Transverse colon (tissue), 4 donors: ENCODE measurements at regions not wholly inside any gene's neighbourhood (a gene's known extent, or its start where the extent isn't known, plus 50 kb on each side); places are given as distances from the start of the nearest gene placed in this dataset.

Source experiments
- DNase-seq: peaks from one replicate; pipeline ENCODE4 v3.0.0-alpha.2; 2019
- H3K27ac ChIP-seq, 4 donors: fragments of 200-600 bp; sonication (generic); 2 replicates each; pipeline ENCODE4 v1.5.1; 2016 to 2018; ENCODE audit warnings: inconsistent platforms in 4 of 4
- H3K27me3 ChIP-seq: fragments of 200-600 bp; sonication (generic); 2 replicates; pipeline ENCODE4 v1.5.1; 2017; ENCODE audit warnings: inconsistent platforms
- H3K36me3 ChIP-seq, 4 donors: fragments of 200-600 bp; sonication (generic); 2 replicates each; pipeline ENCODE4 v1.5.1; 2017 to 2019; ENCODE audit warnings: inconsistent platforms in 4 of 4
- H3K4me1 ChIP-seq, 4 donors: fragments of 200-600 bp; sonication (generic); 2 replicates each; pipeline ENCODE4 v1.5.1; 2017 to 2020; ENCODE audit warnings: inconsistent platforms in 4 of 4
- H3K4me3 ChIP-seq, 4 donors: fragments of 200-600 bp; sonication (generic); 1 replicate in 1 of 4; 2 replicates in 3 of 4; pipeline versions ENCODE4 v1.5.1 to v1.6.1; 2017 to 2019; ENCODE audit warnings: inconsistent platforms in 4 of 4
- H3K9me3 ChIP-seq, 2 donors: fragments of 200-600 bp; sonication (generic); 2 replicates each; pipeline ENCODE4 v1.5.1; 2017 to 2019; ENCODE audit warnings: inconsistent platforms in 2 of 2
- CTCF ChIP-seq, 5 experiments: fragments of 200-600 bp in 3 of 5; fragments of 450-650 bp in 2 of 5; sonication (generic) in 3 of 5; IDR thresholded peaks; 1 replicate in 2 of 5; 2 replicates in 3 of 5; pipeline ENCODE4 v1.5.1; 2016 to 2017; ENCODE audit warnings: antibody characterized with exemption in 5 of 5, inconsistent platforms in 3 of 5, mild to moderate bottlenecking in 2 of 5, moderate library complexity in 1 of 5
- EP300 ChIP-seq: sonication (generic); formaldehyde crosslinking; IDR thresholded peaks from one replicate; pipeline ENCODE4 v1.6.1; 2017; ENCODE audit warnings: antibody characterized with exemption, low read depth
- POLR2A ChIP-seq: fragments of 450-650 bp; IDR thresholded peaks from one replicate; pipeline ENCODE4 v1.6.1; 2016; ENCODE audit warnings: antibody characterized with exemption, mild to moderate bottlenecking, moderate library complexity
- POLR2AphosphoS5 ChIP-seq, 3 donors: sonication (generic); formaldehyde crosslinking; IDR thresholded peaks; one replicate each; pipeline ENCODE4 v1.6.1; 2016; ENCODE audit warnings: antibody characterized with exemption in 3 of 3
- WGBS, 2 donors: methylation state at CpG; one replicate each; pipeline ENCODE4 v1.1.5; 2018; ENCODE audit warnings: low coverage in 1 of 2; 5-methylcytosine and 5-hydroxymethylcytosine counted together
- in situ Hi-C, 4 donors: fragments of 200-750 bp; cut with MboI; loops; one replicate each; pipeline versions ENCODE4 v1.15.0 to v1.15.1; 2017; ENCODE audit warnings: low sequenced_read_pairs in 3 of 4, low pct_ligation_motif_present in 1 of 4, low pct_unique_long_range_greater_than_20kb in 1 of 4
- intact Hi-C: fragments of 100-400 bp; cut with DNase I; formaldehyde crosslinking; loops from one replicate; pipeline ENCODE4 v1.15.1; 2023; ENCODE audit warnings: low total_unique reads

- no peak overlapping the region for H3K27ac ChIP-seq
- intact Hi-C loops (no loop called here), in situ Hi-C loops (loop anchor here in 1 of 4 donors (25.0 kb wide), 1 partner anchor 559 kb away; the partner anchor contains the start of gene MYCN)
- H3K9me3 ChIP-seq, result no peaks in the 10 kb centered on the region
- H3K36me3 ChIP-seq, result no peaks in the 10 kb centered on the region
- TF ChIP-seq POLR2A (no peak), POLR2AphosphoS5 (IDR thresholded peaks at IDR 0.05) (no peak), CTCF (IDR thresholded peaks at IDR 0.05) (no peak), EP300 (no peak)
- H3K4me3 ChIP-seq, result no peak overlapping the region
- WGBS, 2 donors, result 64 to 71% methylated on average over 4 of the region's 4 CpGs
- no peak for DNase-seq
- H3K4me1 ChIP-seq, result no peaks in the 10 kb centered on the region
- H3K27me3 ChIP-seq, result no peaks in the 10 kb centered on the region
These were observed 168.9 kb downstream of the CYRIA start for GRCh38 chr2:16496426-16497388.

- intact Hi-C loops (no loop called here), in situ Hi-C loops (loop anchor here in 1 of 4 donors (25.0 kb wide), 1 partner anchor 558 kb away; the partner anchor contains the start of gene MYCN)
- Histone ChIP-seq H3K27me3 (no peaks in the 10 kb centered on the region), H3K9me3 (no peaks in the 10 kb centered on the region), H3K27ac (no peak overlapping the region), H3K4me1 (no peaks in the 10 kb centered on the region), H3K4me3 (no peak overlapping the region), H3K36me3 (no peaks in the 10 kb centered on the region)
- no peak for DNase-seq
- TF ChIP-seq CTCF (IDR thresholded peaks at IDR 0.05) (no peak), POLR2A (no peak), EP300 (no peak), POLR2AphosphoS5 (IDR thresholded peaks at IDR 0.05) (no peak)
- 72 to 83% methylated on average over 2 to 3 of the region's 3 CpGs for WGBS, 2 donors
These were observed 170.0 kb downstream of the CYRIA start for GRCh38 chr2:16495509-16496208.

- no peaks in the 10 kb centered on the region for H3K4me1 ChIP-seq
- no peaks in the 10 kb centered on the region for H3K27me3 ChIP-seq
- WGBS, 2 donors, result 56 to 81% methylated on average over 4 to 5 of the region's 5 CpGs
- H3K9me3 ChIP-seq, result no peaks in the 10 kb centered on the region
- TF ChIP-seq CTCF (IDR thresholded peaks at IDR 0.05) (no peak), EP300 (no peak), POLR2AphosphoS5 (IDR thresholded peaks at IDR 0.05) (no peak), POLR2A (no peak)
- H3K27ac ChIP-seq, result no peak overlapping the region
- in situ Hi-C loops (loop anchor here in 1 of 4 donors (25.0 kb wide), 1 partner anchor 558 kb away; the partner anchor contains the start of gene MYCN), intact Hi-C loops (no loop called here)
- DNase-seq, result no peak
- no peaks in the 10 kb centered on the region for H3K36me3 ChIP-seq
- no peak overlapping the region for H3K4me3 ChIP-seq
These were observed 170.7 kb downstream of the CYRIA start for GRCh38 chr2:16494836-16495508.
